IPS-15b (cell line): ENCODE measurements at regions not wholly inside any gene's neighbourhood (a gene's known extent, or its start where the extent isn't known, plus 50 kb on each side); places are given as distances from the start of the nearest gene placed in this dataset.
"Not testable (repeated sequence)": the region's sequence is repeated elsewhere in the genome, so short reads cannot be mapped to it uniquely, and the experiment has no call there.

Experiments
- H3K27me3 ChIP-seq: one replicate; pipeline ENCODE4 v1.6.1; 2013; ENCODE audit warnings: low read length; ENCODE audit not compliant: control insufficient read depth, insufficient read depth
- H3K36me3 ChIP-seq: one replicate; pipeline ENCODE4 v1.6.1; 2013; ENCODE audit warnings: low read length; ENCODE audit not compliant: control insufficient read depth, insufficient read depth
- H3K4me1 ChIP-seq: one replicate; pipeline ENCODE4 v1.6.1; 2013; ENCODE audit warnings: mild to moderate bottlenecking, low read length; ENCODE audit not compliant: control insufficient read depth, insufficient read depth
- H3K4me3 ChIP-seq: one replicate; pipeline ENCODE4 v1.5.1; 2013; ENCODE audit warnings: low read depth, low read length
- H3K9ac ChIP-seq: one replicate; pipeline ENCODE4 v1.6.1; 2013; ENCODE audit warnings: low read depth, mild to moderate bottlenecking, low read length
- H3K9me3 ChIP-seq: one replicate; pipeline ENCODE4 v1.6.1; 2013; ENCODE audit warnings: mild to moderate bottlenecking, low read length; ENCODE audit not compliant: control insufficient read depth, insufficient read depth

DNA sequence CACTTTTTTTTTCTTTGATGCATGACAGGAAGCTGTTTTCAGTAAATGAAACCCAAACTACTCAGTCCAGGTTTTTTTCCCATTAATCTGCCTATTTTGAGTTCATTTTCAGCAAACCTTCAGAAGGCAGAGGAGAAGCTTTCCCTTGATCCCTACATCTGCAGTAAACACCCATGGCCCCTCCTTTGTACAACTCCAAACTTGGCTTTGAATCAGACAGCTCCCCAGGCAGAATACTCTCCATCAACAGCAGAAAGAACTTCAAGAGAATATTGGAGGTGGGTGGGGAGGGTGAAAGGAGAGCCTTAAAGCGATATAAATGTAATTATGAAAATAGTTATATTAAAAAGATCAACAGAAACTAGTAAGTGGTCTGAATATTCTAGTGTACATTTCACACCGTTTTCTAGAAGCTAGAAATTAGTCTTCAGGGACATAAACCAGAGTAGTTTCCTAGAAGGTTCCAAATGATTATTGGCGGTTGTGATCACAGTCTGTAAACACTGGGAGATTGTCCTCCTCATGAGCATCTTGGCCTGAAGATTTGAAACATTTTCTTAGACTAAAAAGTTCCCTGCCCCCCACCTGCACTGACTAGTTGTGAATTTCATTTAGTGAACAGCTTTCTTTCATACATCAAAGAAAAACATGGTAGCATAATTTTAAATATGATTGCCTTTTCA is 75.1 kb upstream of the STK39 start:
- H3K36me3 ChIP-seq, result no peaks in the 10 kb centered on the region
- no peak overlapping the region for H3K9ac ChIP-seq
- peaks cover 2% of the 10 kb centered on the region for H3K4me1 ChIP-seq
- no peak overlapping the region for H3K4me3 ChIP-seq
- H3K27me3 ChIP-seq, result no peaks in the 10 kb centered on the region
- no peaks in the 10 kb centered on the region for H3K9me3 ChIP-seq

DNA sequence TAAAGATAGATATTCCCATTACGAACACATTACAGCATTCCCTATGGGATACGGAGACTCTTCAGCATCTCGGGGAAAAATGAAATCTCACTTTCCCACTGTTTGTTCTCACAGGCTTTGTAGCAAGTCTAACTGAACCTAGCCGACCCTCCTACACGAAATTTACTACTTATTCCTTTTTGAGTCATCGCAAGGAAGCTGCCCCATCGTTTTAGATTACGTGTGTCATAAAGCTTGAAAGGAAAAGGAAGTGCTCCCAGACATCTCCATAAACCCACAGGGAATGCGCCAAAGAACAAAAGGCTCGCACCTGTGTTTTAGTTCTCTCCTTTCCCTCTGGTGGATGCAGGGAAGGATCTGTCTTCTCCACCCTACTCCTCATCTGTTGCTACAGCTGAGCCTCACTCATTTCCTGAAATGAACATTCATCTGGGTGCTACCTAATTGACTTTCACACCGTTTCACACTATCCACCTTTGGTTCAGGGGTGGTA is 76.2 kb upstream of the STK39 start:
- Histone ChIP-seq H3K9me3 (no peaks in the 10 kb centered on the region), H3K4me3 (no peak overlapping the region), H3K27me3 (no peaks in the 10 kb centered on the region), H3K4me1 (peaks cover 2% of the 10 kb centered on the region), H3K9ac (no peak overlapping the region), H3K36me3 (no peaks in the 10 kb centered on the region)

DNA sequence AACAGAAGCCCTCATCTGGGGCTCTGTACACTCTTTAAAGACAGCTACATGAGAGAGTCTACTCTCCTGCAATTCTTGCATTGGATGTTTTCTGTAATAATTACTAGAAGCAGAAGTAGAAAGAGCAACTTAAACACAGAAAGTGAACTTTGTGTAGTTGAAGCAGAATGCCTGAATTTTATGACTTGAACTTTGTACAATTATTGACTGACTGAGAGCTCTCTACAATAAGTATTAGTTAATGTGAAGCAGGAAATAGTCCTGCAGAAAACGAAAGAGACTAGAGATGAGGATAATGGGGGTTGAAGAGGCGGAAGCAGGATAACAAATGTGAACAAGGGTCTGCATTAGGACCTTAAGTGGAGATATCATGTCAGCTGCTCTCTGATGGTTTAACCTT is 79.2 kb upstream of the STK39 start:
- Histone ChIP-seq H3K4me1 (no peaks in the 10 kb centered on the region), H3K4me3 (no peak overlapping the region), H3K27me3 (no peaks in the 10 kb centered on the region), H3K36me3 (no peaks in the 10 kb centered on the region), H3K9me3 (no peaks in the 10 kb centered on the region), H3K9ac (no peak overlapping the region)

DNA sequence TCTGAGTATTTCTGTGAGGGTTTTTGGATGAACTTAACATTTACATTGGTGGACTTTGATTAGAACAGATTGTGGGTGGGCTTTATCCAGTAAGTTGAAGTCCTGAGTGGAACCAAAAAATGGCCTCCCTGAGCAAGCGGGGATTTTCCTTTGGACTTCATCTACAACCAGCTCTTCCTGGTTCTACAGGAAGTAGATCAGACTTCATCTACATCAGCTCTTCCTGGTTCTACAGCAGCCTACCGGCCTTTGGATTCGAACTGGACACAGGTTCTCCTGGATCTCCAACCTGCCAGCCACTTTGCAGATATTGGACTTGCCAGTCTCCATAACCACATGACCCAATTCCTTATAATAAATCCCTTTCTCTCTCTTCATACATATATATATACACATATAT is 79.9 kb upstream of the STK39 start:
- H3K4me3 ChIP-seq, result no peak overlapping the region
- no peaks in the 10 kb centered on the region for H3K27me3 ChIP-seq
- no peaks in the 10 kb centered on the region for H3K9me3 ChIP-seq
- no peaks in the 10 kb centered on the region for H3K4me1 ChIP-seq
- H3K9ac ChIP-seq, result no peak overlapping the region
- H3K36me3 ChIP-seq, result no peaks in the 10 kb centered on the region

DNA sequence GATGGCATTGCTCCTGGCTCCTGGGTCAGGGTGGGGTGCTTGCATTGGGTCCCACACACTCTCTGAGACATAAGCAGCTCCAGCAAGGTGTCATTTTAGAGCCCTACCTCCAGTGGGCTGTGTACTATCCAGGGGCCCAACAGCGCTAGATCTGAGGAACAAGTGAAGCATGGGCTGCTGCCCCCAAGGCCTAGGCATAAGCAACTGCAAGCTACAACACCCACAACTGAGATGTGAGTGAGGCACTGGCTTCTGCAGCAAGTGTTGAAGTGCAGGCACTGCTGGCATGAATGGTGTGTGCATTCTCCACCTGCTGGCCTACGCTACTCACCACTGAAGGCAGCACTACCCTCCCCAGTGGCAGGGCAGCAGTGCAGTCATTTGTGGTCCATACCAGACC is 81.0 kb upstream of the STK39 start:
- H3K36me3 ChIP-seq, result no peaks in the 10 kb centered on the region
- H3K4me3 ChIP-seq, result no peak overlapping the region
- no peaks in the 10 kb centered on the region for H3K27me3 ChIP-seq
- H3K4me1 ChIP-seq, result no peaks in the 10 kb centered on the region
- no peaks in the 10 kb centered on the region for H3K9me3 ChIP-seq
- no peak overlapping the region for H3K9ac ChIP-seq

DNA sequence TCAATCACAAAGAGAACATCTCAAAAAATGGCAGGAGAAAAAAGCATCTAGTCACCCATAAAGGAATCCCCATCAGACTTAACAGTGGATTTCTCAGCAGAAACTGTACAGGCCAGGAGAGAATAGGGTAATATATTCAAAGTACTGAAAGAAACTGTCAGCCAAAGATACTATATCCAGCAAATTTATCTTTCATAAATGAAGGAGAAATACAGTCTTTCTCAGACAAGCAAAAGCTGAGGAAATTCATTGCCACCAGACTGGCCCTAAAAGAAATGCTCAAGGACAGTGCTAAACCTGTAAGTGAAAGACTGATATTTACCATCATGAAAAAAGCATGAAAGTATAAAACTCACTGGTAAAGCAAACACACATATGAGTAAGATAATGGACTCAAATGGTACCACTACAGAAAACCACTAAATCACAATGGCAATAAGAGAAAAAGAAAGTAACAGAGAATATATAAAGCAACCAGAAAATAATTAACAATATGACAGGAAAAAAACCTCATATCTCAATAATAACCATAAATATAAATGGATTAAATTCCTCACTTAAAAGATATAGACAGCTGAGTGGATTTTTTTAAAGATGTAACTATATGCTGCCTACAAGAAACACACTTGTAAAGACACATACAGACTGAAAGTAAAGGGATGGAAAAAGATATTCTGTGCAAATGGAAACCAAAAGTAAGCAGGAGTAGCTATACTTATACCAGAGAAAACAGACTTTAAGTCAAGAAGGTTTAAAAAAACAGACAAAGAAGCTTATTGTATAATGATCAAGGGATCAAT is 83.4 kb upstream of the STK39 start:
- Histone ChIP-seq H3K4me1 (no peaks in the 10 kb centered on the region), H3K36me3 (no peaks in the 10 kb centered on the region), H3K4me3 (no peak overlapping the region), H3K27me3 (no peaks in the 10 kb centered on the region), H3K9me3 (no peaks in the 10 kb centered on the region), H3K9ac (no peak overlapping the region)

DNA sequence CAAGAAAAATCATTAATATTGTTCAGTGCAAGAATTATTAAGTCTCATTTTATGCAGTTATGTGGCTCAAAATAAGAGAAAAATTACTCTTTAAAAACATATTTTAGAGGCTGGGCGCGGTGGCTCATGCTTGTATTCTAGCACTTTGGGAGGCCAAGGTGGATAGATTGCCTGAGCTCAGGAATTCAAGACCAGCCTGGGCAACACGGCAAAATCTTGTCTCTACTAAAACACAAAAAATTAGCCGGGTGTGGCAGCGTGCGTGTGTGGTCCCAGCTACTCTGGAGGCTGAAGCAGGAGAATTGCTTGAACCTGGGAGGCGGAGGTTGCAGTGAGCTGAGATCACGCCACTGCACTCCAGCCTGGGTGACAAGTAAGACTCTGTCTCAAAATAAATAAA is 87.9 kb upstream of the STK39 start:
- H3K36me3 ChIP-seq, H3K9me3 ChIP-seq, H3K9ac ChIP-seq, H3K27me3 ChIP-seq, H3K4me3 ChIP-seq, H3K4me1 ChIP-seq: not testable (repeated sequence)

DNA sequence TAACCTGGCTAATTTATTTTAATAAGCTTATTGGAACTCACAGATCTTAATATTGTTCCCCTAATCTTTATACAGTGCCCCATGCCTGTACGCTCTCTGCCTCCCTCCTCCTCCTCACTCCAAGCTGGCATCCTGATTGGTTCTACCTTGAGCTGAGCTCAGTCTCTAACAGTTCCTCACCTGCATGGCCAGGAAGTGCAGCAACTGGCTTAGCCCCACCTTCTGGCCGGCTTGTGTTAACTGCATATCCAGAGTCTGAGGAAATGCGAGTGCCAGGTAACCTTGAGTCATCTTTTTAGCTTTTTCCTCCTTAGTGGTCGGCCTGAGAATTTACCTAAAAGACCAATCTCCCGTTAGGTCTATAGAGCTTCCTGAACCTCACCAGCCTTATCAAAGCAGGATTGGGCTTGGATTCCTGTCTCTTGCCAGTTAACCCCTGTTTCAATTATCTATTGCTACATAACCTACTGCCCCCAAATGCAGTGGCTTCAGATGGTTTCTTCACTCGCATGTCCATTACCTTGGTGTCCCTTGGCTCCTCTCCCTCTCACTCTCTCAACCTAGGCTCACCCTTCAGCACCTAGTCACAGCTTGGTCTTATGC is 89.5 kb upstream of the STK39 start:
- Histone ChIP-seq H3K9ac (no peak overlapping the region), H3K4me1 (peaks cover 2% of the 10 kb centered on the region), H3K4me3 (no peak overlapping the region), H3K9me3 (no peaks in the 10 kb centered on the region), H3K27me3 (no peaks in the 10 kb centered on the region), H3K36me3 (no peaks in the 10 kb centered on the region)

DNA sequence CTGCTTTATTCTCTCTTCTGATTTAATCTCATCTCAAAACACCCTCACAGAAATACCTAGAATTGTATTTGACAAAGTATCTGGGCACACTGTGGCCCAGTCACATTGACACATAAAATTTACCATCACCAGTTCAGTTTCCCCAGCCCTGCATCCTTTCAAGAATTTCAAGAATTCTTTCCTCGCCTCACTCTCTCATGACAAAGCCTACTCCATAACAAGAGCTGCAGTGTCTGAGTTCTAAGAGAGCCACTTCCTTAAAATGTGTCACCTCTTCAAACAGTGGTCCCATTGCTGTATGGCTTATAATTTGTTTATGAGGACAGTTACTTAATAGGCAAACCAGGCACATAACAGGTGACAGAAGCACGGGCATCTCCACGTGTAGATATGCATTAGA is 90.9 kb upstream of the STK39 start:
- Histone ChIP-seq H3K36me3 (no peaks in the 10 kb centered on the region), H3K4me1 (peaks cover 2% of the 10 kb centered on the region), H3K27me3 (no peaks in the 10 kb centered on the region), H3K4me3 (no peak overlapping the region), H3K9me3 (no peaks in the 10 kb centered on the region), H3K9ac (no peak overlapping the region)

DNA sequence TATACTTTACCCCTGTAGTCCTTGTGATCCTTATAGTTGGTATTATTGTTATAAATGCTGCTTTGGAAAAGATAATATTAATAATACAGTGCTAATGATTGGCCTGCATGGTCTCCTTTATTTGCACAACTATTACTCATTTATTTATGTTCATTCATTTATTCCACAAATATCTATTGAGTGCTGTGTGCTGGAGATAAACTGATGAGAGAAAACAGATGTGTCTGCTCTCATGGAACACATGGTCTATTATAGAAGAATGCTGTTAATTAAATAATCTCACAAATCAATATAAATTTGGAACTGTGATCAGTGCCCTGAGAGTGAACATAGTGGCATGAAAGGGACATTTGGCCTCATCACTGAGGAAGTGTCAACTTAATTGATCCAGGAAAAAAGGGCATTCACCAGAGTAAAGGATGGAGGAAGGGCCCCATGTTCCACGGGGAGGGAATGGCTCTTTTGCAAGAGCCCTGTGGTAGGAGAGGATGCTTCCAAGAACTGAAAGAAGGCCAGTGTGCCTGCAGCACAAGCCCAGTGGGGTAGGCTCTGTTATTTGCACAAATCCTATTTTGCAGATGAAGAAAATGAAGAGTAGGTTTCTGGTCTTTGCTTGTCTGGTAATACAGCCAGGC is 91.5 kb upstream of the STK39 start:
- no peak overlapping the region for H3K9ac ChIP-seq
- no peak overlapping the region for H3K4me3 ChIP-seq
- H3K27me3 ChIP-seq, result no peaks in the 10 kb centered on the region
- H3K9me3 ChIP-seq, result no peaks in the 10 kb centered on the region
- peaks cover 2% of the 10 kb centered on the region for H3K4me1 ChIP-seq
- H3K36me3 ChIP-seq, result no peaks in the 10 kb centered on the region

DNA sequence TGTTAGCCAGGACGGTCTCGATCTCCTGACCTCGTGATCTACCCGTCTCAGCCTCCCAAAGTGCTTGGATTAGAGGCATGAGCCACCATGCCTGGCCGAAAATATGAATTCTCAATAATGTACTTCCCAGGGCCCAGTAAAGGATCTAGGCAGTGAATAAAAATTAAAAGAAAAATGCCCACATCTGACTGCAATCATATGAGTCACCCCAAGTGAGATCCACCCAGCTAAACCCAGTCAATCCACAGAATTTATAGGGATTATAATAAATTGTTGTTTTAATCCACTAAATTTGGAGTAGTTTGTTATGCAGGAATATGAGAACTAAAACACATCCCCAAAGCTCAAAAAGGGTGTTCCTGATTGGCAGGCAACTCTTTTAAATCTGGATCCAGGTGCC is 93.5 kb upstream of the STK39 start:
- no peaks in the 10 kb centered on the region for H3K27me3 ChIP-seq
- H3K4me1 ChIP-seq, result peaks cover 2% of the 10 kb centered on the region
- H3K36me3 ChIP-seq, result no peaks in the 10 kb centered on the region
- no peak overlapping the region for H3K9ac ChIP-seq
- no peak overlapping the region for H3K4me3 ChIP-seq
- no peaks in the 10 kb centered on the region for H3K9me3 ChIP-seq
